ENCODE measurements at regions not wholly inside any gene's neighbourhood (a gene's known extent, or its start where the extent isn't known, plus 50 kb on each side); places are given as distances from the start of the nearest gene placed in this dataset.

DNA sequence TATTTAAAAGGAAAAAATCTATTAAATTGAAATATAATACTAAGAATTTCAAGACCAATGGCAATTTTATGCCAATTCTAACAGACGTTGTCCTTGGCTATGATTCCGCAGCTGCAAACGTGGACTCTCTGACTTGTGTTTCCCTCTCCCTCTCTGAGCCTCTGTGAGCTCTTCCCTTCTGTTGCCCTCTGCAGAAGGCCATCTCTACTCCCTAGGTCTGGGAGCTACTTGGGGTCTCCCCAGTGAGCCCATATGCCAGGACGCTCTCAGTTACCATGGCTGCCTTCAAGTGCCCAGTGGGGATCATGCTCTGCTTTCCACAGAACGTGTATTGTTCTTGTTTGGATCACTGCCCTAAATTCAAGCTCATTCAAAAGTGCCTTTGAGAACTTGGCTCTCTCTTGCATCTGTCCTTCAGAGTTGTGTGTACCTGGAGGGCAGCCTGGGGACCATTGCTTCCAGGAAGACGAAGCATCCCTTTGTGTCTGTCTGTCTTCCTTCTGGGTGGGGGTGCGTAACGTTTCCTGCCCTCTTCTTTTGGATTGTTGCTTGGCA is 97.5 kb upstream of the TSPAN2 start:
- Histone ChIP-seq H3K4me3 (ENCODE audit: low read length) (no peak overlapping the region), H3K36me3 (ENCODE audit: control insufficient read depth, low read depth, low read length) (no peaks in the 10 kb centered on the region), H3K27ac (ENCODE audit: low read length) (no peak overlapping the region), H3K9me3 (ENCODE audit: control insufficient read depth, low read depth, low read length) (no peaks in the 10 kb centered on the region), H3K27me3 (ENCODE audit: control insufficient read depth, insufficient read depth, low read length) (no peaks in the 10 kb centered on the region), H3K4me1 (ENCODE audit: control insufficient read depth, low read depth, low read length) (no peaks in the 10 kb centered on the region), H3K9ac (ENCODE audit: low read length) (no peak overlapping the region)

DNA sequence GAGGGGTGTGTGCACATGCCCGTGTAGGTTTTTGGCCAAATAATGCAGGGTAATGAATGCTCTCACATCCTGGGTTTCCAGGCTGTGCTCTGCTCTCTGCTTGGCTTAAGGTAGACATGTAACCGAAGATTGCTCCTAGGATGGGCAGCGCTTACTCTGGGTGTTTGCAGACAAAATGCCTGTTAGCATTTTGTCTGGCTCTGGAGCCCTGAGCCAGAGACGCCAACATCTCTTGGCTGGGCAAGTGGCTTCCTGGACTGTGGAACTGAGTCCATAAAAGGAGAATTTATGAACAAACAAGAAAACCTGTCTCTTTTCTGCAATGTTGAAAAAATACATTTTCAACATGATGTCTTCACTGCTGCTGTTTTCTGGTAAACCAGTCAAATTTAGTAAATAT is 96.0 kb upstream of the TSPAN2 start:
- Histone ChIP-seq H3K9ac (ENCODE audit: low read length) (no peak overlapping the region), H3K27me3 (ENCODE audit: control insufficient read depth, insufficient read depth, low read length) (no peaks in the 10 kb centered on the region), H3K9me3 (ENCODE audit: control insufficient read depth, low read depth, low read length) (no peaks in the 10 kb centered on the region), H3K4me3 (ENCODE audit: low read length) (no peak overlapping the region), H3K36me3 (ENCODE audit: control insufficient read depth, low read depth, low read length) (no peaks in the 10 kb centered on the region), H3K27ac (ENCODE audit: low read length) (no peak overlapping the region), H3K4me1 (ENCODE audit: control insufficient read depth, low read depth, low read length) (no peaks in the 10 kb centered on the region)

DNA sequence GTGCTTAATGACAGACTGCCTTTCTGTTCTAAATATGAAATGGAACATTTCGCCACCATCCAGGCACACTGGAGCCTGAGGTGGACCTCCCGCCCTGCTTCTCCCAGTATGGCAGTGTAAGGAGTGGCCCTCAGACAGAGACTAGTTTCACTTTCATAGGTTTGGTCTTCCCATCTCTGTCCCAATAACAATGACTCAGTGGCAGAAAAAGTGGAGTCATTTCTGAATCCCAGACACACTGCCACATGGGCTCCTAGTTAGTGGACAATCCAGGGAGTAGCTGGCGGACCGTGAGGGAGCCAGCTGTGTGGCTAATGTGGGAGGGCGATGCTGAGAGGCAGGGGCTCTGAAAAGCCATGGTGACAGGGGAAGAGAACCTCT is 95.6 kb upstream of the TSPAN2 start:
- Histone ChIP-seq H3K27ac (ENCODE audit: low read length) (no peak overlapping the region), H3K9ac (ENCODE audit: low read length) (no peak overlapping the region), H3K4me1 (ENCODE audit: control insufficient read depth, low read depth, low read length) (no peaks in the 10 kb centered on the region), H3K4me3 (ENCODE audit: low read length) (no peak overlapping the region), H3K36me3 (ENCODE audit: control insufficient read depth, low read depth, low read length) (no peaks in the 10 kb centered on the region), H3K9me3 (ENCODE audit: control insufficient read depth, low read depth, low read length) (no peaks in the 10 kb centered on the region), H3K27me3 (ENCODE audit: control insufficient read depth, insufficient read depth, low read length) (no peaks in the 10 kb centered on the region)

DNA sequence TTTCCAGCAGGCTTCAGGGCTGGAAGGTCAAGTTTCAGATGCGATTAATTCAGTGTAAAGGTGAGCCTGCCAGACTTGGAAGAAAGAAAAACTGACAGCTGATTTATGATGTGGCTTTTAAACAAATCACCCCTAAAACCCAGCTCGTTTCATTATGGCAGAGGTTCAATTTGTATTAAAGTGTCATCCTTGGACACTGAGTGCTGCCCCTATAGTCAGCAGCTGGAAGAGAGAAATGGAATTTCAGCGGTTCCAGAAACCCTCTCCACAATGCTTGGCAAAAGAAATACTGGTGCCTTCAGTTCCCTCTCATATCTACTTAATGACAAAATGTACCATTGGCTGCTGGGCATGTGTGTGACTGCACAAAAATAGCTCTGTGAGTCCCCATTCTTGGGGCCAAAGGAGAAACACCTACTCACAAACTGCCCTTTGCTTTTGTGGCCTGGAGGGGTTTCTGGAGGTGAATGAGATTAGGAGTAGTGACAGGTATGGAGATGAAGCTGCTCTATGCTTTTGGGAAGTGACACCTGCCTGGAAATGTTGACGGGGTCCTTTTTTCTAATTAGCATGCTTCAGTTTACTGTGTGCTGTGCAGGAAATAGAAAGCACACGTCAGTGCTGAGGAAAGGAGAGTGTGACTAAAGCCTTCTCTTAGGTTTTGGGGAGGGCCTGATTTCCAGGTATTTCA is 95.1 kb upstream of the TSPAN2 start:
- Histone ChIP-seq H3K9me3 (ENCODE audit: control insufficient read depth, low read depth, low read length) (no peaks in the 10 kb centered on the region), H3K36me3 (ENCODE audit: control insufficient read depth, low read depth, low read length) (no peaks in the 10 kb centered on the region), H3K27me3 (ENCODE audit: control insufficient read depth, insufficient read depth, low read length) (no peaks in the 10 kb centered on the region), H3K27ac (ENCODE audit: low read length) (no peak overlapping the region), H3K9ac (ENCODE audit: low read length) (no peak overlapping the region), H3K4me3 (ENCODE audit: low read length) (no peak overlapping the region), H3K4me1 (ENCODE audit: control insufficient read depth, low read depth, low read length) (no peaks in the 10 kb centered on the region)

DNA sequence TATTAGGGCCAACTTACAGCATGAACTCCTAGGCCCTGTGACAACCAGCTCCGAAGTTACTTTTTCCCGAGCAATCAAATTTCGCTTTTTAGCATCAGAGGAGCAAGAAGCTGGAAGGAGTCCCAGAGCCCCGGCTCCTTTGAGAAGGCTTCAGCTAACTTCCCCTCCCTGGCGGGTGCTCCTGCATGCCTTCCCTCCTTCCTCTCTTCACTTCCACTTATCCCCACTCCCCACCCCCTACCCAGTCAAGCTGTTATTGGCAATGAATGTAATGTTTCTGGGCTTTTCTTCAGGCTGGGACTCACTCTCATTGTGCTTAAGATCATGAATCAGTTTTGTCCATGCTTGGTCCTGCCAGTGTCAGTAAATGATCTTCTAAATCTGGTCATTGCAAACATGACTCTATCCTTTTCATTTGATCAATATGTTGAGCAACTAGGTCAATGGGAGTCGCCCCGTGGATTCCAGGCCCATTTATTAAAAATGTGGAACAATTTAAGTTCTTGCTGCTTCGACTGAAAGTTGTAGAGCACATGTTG is 94.5 kb upstream of the TSPAN2 start:
- H3K9me3 ChIP-seq (ENCODE audit: control insufficient read depth, low read depth, low read length), result no peaks in the 10 kb centered on the region
- H3K36me3 ChIP-seq (ENCODE audit: control insufficient read depth, low read depth, low read length), result no peaks in the 10 kb centered on the region
- H3K27me3 ChIP-seq (ENCODE audit: control insufficient read depth, insufficient read depth, low read length), result no peaks in the 10 kb centered on the region
- H3K9ac ChIP-seq (ENCODE audit: low read length), result no peak overlapping the region
- H3K4me3 ChIP-seq (ENCODE audit: low read length), result no peak overlapping the region
- no peaks in the 10 kb centered on the region for H3K4me1 ChIP-seq (ENCODE audit: control insufficient read depth, low read depth, low read length)
- no peak overlapping the region for H3K27ac ChIP-seq (ENCODE audit: low read length)

DNA sequence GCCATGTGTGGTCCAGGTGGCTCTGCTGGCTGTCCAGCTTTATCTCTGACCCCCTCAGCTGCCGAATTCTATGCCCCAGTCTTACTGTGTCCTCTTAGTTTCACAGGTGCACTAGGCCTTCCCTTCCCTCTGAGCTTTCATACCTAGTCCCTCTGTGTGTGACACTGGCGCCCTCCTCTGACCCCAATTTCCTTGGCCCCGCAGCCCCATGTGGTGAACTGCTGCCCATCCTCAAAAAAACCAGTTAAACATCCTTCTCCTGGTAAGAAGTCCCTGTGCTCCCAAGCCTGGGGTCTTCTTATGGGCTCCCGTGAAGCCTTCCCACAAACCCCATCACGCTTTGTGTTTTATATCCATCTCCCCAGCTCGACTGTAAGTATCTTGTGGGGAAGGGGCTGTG is 93.9 kb upstream of the TSPAN2 start:
- H3K27me3 ChIP-seq (ENCODE audit: control insufficient read depth, insufficient read depth, low read length), result no peaks in the 10 kb centered on the region
- H3K4me1 ChIP-seq (ENCODE audit: control insufficient read depth, low read depth, low read length), result no peaks in the 10 kb centered on the region
- H3K9ac ChIP-seq (ENCODE audit: low read length), result no peak overlapping the region
- H3K27ac ChIP-seq (ENCODE audit: low read length), result no peak overlapping the region
- H3K4me3 ChIP-seq (ENCODE audit: low read length), result no peak overlapping the region
- H3K9me3 ChIP-seq (ENCODE audit: control insufficient read depth, low read depth, low read length), result no peaks in the 10 kb centered on the region
- H3K36me3 ChIP-seq (ENCODE audit: control insufficient read depth, low read depth, low read length), result no peaks in the 10 kb centered on the region

DNA sequence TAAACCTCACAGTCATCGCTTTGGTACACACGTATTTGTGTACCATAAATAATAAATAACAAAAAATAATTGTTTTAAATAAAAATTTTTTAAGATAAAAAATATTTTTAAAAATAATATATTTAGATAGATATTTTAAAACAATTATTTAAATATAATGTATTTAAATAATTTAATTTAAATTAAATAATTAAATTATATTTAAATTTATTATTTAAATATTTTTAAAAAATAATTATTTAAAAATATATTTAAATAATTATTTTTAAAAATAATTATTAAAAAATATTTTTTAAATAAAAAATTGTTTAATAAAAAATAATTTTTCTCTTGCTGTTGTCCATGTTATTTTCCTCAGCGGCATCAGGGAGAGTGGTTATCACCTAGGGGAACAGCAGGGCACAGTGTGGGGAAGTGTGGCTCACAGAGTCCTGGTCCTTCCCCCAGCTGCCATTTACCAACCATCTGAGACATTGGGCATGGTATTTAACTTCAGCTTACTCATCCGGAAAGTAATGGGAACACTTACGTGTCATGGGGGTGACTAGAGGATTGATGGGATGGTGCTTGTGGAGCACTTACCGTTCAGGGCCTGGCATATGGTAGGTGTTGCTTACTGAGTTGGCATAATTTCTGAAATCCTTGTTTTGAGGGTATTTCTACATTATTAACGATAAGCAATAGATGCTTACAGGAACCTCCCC is 92.9 kb upstream of the TSPAN2 start:
- no peaks in the 10 kb centered on the region for H3K9me3 ChIP-seq (ENCODE audit: control insufficient read depth, low read depth, low read length)
- H3K27me3 ChIP-seq (ENCODE audit: control insufficient read depth, insufficient read depth, low read length), result no peaks in the 10 kb centered on the region
- no peaks in the 10 kb centered on the region for H3K4me1 ChIP-seq (ENCODE audit: control insufficient read depth, low read depth, low read length)
- H3K36me3 ChIP-seq (ENCODE audit: control insufficient read depth, low read depth, low read length), result no peaks in the 10 kb centered on the region
- no peak overlapping the region for H3K4me3 ChIP-seq (ENCODE audit: low read length)
- H3K9ac ChIP-seq (ENCODE audit: low read length), result no peak overlapping the region
- H3K27ac ChIP-seq (ENCODE audit: low read length), result no peak overlapping the region

DNA sequence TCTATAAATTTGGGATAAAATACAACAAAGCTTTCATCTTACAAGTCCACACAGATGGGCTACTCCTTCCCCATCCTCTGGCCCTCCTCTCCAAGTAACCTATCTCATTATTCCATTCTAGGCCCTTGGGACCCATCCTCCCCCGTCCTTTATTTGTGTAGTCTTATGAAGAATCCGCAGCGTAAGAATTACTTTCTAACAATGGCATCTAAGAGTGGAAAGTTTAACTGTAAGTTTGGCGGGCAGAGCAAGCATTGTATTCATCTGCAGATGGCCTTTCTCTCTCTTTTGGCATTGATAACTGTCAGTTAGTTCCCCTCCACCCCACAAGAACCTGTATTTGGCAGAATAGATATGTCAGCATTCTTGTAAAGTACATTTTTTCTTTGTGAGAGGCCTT is 91.9 kb upstream of the TSPAN2 start:
- Histone ChIP-seq H3K36me3 (ENCODE audit: control insufficient read depth, low read depth, low read length) (no peaks in the 10 kb centered on the region), H3K9ac (ENCODE audit: low read length) (no peak overlapping the region), H3K27ac (ENCODE audit: low read length) (no peak overlapping the region), H3K27me3 (ENCODE audit: control insufficient read depth, insufficient read depth, low read length) (no peaks in the 10 kb centered on the region), H3K4me1 (ENCODE audit: control insufficient read depth, low read depth, low read length) (no peaks in the 10 kb centered on the region), H3K9me3 (ENCODE audit: control insufficient read depth, low read depth, low read length) (no peaks in the 10 kb centered on the region), H3K4me3 (ENCODE audit: low read length) (no peak overlapping the region)

DNA sequence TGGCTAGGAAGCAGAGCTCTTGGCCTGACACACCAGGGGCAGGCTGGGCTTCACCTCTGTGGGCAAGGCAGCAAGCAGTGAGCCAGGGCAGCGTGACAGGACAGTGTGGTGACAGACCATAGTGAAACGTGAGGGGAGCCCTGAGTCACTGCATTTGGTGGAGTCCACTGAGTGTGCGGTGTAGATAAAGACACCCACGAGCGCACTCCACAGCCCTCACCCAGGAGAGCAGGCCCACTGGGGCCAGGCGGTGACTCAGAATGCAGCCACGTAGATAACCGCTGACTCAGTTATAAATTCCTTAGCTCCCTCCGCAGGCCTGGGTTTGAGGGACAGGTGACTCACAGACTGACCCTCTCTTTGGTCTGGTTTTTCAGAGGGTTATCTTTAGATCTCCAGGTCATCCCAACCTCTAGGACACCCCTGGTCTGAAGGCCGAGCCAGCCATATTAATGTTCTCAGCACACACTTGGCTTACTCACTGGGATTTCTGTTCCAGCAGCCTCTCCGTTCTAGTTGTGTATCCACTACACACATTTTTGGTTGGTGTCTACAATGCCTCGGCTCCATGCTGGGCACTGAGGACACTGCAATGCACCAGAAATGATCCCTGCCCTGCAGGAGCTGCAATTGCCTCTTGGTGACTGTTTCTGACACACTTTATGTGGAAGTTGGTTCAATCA is 90.2 kb upstream of the TSPAN2 start:
- H3K27ac ChIP-seq (ENCODE audit: low read length), result no peak overlapping the region
- H3K36me3 ChIP-seq (ENCODE audit: control insufficient read depth, low read depth, low read length), result no peaks in the 10 kb centered on the region
- H3K9ac ChIP-seq (ENCODE audit: low read length), result no peak overlapping the region
- no peaks in the 10 kb centered on the region for H3K27me3 ChIP-seq (ENCODE audit: control insufficient read depth, insufficient read depth, low read length)
- H3K4me3 ChIP-seq (ENCODE audit: low read length), result no peak overlapping the region
- H3K4me1 ChIP-seq (ENCODE audit: control insufficient read depth, low read depth, low read length), result no peaks in the 10 kb centered on the region
- no peaks in the 10 kb centered on the region for H3K9me3 ChIP-seq (ENCODE audit: control insufficient read depth, low read depth, low read length)

DNA sequence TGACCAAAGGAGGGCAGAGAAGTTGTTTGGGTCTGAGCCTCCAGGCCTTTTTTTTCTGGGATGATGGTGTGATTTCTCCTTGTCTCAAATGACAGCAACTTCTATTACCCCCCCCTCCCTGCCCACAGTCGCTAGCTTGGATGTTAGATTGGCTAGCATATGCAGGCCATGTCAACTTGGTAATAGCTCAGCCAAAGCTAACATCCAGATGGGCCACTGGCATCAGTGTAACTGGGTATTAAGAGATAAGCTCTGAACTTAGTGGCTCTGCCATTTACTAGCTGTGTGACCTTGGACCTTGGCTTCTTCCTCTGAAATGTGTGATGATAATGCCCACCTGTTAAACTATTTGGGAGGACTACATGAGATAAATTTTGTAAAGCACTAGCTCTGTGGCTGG is 86.9 kb upstream of the TSPAN2 start:
- no peaks in the 10 kb centered on the region for H3K9me3 ChIP-seq (ENCODE audit: control insufficient read depth, low read depth, low read length)

DNA sequence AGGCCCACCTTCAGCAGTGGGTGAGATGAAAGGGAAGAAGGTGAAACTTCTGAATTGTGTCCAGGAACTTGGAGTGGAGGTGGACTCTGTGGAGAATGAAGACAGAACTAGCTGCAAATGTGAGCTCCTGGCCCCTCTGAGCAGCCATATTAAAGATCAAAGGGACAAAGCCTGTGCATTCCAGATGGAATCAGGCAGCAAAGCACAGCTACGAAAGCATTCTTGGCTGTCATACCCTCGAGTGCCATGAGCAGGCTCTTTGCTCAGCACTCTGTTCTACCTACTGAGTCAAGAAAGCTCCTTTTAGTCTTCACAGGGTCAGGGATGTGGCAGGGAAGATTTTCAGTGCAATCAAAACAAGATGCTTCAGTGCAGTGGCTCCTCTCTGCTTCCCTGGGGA is 86.3 kb upstream of the TSPAN2 start:
- no peaks in the 10 kb centered on the region for H3K27me3 ChIP-seq (ENCODE audit: control insufficient read depth, insufficient read depth, low read length)
- no peak overlapping the region for H3K9ac ChIP-seq (ENCODE audit: low read length)
- H3K4me1 ChIP-seq (ENCODE audit: control insufficient read depth, low read depth, low read length), result no peaks in the 10 kb centered on the region
- no peaks in the 10 kb centered on the region for H3K36me3 ChIP-seq (ENCODE audit: control insufficient read depth, low read depth, low read length)
- no peak overlapping the region for H3K27ac ChIP-seq (ENCODE audit: low read length)
- no peak overlapping the region for H3K4me3 ChIP-seq (ENCODE audit: low read length)
- no peaks in the 10 kb centered on the region for H3K9me3 ChIP-seq (ENCODE audit: control insufficient read depth, low read depth, low read length)

More for the DNA sequence above, 86.9 kb upstream of the TSPAN2 start:
- H3K9ac ChIP-seq (ENCODE audit: low read length), result no peak overlapping the region
- H3K36me3 ChIP-seq (ENCODE audit: control insufficient read depth, low read depth, low read length), result no peaks in the 10 kb centered on the region
- no peaks in the 10 kb centered on the region for H3K27me3 ChIP-seq (ENCODE audit: control insufficient read depth, insufficient read depth, low read length)
- H3K4me3 ChIP-seq (ENCODE audit: low read length), result no peak overlapping the region
- no peaks in the 10 kb centered on the region for H3K4me1 ChIP-seq (ENCODE audit: control insufficient read depth, low read depth, low read length)
- no peak overlapping the region for H3K27ac ChIP-seq (ENCODE audit: low read length)
